Panc1 (cell line): ENCODE measurements at regions not wholly inside any gene's neighbourhood (a gene's known extent, or its start where the extent isn't known, plus 50 kb on each side); places are given as distances from the start of the nearest gene placed in this dataset.

Source experiments
- REST ChIP-seq, 2 experiments: IDR thresholded peaks; 2 replicates each; pipeline ENCODE4 v1.6.1; 2011 to 2012; ENCODE audit warnings: low read depth in 2 of 2, control low read depth in 1 of 2, low read length in 1 of 2, mild to moderate bottlenecking in 1 of 2, moderate library complexity in 1 of 2; ENCODE audit not compliant: insufficient read depth in 1 of 2
- SIN3A ChIP-seq: IDR thresholded peaks from 2 replicates; pipeline ENCODE4 v1.6.1; 2012; ENCODE audit warnings: low read depth, mild to moderate bottlenecking, low read length, moderate library complexity, borderline replicate concordance; ENCODE audit not compliant: insufficient read depth
- TCF7L2 ChIP-seq: IDR thresholded peaks from 2 replicates; pipeline ENCODE4 v1.6.1; 2011; ENCODE audit warnings: mild to moderate bottlenecking, low read depth, low read length, inconsistent platforms

GRCh38 chr6:91961671-91962070, 1374.8 kb upstream of the MAP3K7 start:
- TF ChIP-seq REST (IDR thresholded peaks at IDR 0.05; ENCODE audit: insufficient read depth in 1 of 2, low read depth in 2 of 2, low read length in 1 of 2) (no peak), TCF7L2 (no peak), SIN3A (no peak)
